GM21423 (cell line): ENCODE measurements at regions not wholly inside any gene's neighbourhood (a gene's known extent, or its start where the extent isn't known, plus 50 kb on each side); places are given as distances from the start of the nearest gene placed in this dataset.

Experiments used
- ATAC-seq: cut with Tn5 transposase; IDR thresholded peaks from one replicate; pipeline ENCODE4 v1.9.1; 2021; ENCODE audit warnings: mild to moderate bottlenecking, moderate library complexity; ENCODE audit not compliant: unreplicated experiment

DNA sequence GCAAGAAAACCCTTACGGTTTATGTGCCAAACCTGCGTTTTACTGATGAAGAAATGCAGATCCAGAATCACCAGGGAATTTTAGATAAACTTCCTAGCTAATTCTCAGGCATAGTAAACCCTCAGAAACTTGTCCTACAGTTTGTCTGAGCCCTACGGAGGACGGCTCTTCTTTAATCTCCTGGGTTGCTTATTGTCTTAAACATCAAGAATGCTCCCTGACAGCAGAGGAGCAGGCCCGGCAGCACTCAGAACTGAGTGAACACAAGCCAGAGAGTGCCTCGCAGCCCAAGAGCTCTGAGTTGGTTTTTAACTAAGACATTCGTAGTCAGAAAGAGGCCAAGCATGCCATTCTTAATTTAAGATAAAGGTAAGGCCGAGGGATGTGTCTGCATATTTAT lies 114.7 kb upstream of the ERCC6L2 start:
- ATAC-seq, result no peak

DNA sequence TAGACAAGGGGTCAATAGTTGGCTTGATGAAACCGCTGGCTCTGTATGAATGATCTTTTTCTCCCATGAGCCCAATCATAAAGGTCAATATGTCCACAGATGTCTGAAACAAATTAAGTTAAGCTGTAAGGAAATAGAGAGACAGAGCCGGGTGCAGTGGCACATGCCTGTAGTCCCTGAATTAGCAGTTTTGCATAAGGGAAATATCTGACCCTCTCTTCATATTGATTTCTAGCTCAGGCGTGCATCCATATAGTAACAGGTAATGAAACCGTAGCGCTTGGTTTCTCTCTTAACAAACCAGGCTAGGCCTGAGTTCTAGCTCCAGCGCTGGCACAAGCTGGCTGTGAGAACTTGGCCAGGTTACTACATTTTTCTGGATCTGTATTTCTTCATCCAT lies 118.1 kb upstream of the ERCC6L2 start:
- ATAC-seq, result no peak

DNA sequence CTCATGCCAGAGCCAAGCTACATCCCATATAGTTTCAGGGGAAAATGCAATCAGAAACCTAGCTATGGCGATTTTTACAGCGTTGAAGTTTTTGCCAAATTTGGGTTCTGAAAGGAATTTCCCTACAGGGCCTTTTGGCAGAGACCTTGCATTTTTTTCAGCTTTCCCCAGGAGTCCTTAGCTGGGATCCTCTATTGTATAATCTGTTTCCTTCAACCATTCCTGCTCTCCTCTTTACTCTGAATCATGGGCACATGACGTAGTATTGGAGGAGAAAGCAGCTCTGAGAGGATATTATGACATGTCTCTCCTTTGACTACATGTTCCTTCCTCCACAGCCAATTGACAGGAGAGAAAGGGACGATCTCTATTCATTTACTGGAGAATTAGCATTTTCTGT lies 118.5 kb upstream of the ERCC6L2 start:
- ATAC-seq, result no peak

DNA sequence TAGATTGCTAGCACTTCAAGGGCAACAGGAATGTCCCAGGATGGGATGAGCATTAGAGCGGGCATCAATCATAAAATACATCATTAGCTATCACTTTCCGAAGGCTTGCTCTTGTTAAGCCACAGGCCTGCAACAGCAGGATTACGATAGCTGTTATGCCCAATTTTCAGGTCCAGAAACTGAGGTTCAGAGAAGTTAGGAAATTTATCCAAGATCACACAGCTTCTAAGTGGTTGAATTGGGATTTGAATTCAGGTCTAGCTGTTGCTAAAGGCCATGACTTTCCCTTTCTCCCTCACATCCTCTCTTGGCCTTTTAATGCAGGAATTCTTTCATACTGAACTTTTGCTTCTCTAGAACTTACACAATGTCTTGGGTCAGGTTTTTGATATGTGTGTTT lies 119.4 kb upstream of the ERCC6L2 start:
- no peak for ATAC-seq

DNA sequence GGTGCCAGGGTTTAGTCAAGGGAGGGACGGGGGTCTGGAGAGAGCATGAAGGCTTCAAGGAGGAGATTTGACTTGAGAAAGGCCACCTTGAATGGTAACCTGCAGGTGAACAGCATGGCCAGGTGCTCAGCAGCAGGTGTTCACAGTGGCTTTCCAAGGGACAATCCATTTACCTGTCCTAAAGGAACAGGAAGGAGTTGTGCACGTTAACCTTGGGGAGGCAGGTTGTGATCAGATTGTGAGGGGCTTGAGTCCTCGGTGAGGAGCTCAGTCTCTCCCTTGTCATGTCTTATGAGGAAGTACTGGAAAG lies 120.1 kb upstream of the ERCC6L2 start:
- ATAC-seq, result no peak

DNA sequence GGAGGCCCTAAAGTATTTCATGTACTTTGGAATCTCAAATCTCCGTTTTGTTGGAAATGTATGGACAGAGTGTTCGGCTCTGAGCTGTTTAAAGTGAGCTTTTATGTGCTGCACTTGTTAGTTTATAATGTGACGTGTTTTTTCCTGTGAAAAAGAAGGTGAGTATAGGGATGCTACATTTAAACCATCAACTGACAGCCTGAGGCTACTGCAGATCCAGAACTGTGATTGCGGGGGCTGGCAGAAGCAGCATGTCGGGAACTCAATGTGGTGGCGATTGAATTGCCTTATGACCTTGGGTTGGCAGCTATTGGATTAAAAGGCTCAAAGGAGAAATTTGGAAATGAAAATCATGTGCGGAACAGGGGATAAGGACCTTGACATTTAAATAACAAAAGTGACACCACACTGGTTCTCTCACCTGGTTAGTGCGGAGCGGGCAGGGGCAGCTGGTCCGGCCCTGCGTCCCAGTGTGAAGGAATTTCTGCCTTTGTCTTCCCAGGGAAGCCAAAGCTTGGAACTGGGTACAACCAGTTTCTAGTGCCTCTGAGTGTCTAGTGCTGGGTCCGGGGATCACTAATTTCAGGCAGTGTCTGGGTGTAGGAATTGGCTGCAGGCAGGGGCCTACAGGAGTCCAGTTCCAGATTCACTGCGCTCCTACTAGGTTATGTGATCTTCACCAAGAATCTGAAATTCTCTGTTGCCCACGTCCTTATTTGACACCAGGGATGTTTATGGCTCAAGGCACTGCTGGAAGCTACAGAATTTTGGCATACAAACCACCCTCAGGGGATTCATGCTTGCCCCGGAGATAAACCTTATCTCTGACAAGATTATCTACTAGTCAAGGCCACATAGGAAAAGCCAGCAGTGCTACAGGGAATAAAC lies 120.7 kb upstream of the ERCC6L2 start:
- ATAC-seq, result no peak

DNA sequence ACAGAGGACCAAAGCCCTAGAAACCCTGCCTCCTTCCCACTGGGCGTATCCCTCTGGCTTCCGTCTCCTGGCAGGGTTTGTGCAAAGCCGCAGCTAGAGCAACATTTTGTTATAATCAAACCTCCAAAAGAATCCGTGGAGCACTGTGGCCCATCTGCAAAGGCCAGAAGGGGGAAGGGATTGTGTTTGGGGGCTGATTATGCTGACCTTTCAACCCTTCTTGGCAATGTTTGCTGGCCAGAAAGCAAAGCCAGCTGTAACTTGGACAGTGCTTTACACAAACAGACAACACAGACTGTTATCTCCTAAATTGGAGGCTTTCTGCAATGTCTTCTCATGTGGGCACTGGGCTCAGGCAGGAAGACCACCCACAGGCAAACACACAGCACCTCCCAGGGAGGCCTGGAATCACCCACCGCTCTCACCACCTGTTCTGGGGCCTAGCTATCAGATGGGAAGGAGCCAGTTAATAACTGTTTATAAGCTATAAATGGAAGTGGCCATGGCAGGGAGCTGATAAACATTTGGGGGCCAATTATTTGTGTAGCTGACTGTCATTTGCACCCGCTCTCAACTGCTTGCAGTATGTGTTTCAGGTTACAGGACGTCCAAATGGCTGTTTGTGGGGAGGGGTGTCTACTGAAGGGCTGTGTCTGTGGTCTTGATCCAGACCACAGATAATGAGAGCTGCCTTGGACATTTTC lies 121.6 kb upstream of the ERCC6L2 start:
- no peak for ATAC-seq

DNA sequence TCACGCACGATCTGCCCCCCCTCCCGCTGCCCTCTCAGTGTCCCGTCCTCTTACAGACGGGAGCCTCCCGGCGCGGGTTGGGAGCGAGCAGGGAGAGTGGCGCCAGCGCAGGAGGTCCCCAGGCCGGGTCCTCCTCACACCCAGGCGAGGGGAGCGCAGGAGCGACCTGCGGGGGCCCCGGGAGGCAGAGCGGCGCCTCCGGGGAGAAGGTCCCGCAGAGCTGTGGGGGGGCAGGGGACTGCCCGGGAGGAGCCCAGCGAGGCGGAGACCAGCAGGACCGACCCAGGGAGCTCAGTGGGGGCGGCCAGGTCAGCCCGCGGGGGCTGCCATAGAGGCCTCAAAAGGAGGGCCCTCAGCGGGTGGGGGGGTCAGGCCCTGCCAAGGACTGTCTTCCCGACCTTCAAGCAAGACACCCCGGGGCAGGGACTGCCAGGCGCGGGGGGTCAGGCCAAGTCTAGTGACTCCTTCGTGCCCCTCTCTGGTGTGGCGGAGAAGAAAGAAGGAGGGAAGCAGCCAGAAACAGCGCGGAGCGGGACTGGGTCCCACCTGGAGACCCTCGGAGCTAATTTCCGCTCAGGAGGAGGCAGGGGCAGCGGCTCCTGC lies 123.3 kb upstream of the ERCC6L2 start:
- no peak for ATAC-seq

DNA sequence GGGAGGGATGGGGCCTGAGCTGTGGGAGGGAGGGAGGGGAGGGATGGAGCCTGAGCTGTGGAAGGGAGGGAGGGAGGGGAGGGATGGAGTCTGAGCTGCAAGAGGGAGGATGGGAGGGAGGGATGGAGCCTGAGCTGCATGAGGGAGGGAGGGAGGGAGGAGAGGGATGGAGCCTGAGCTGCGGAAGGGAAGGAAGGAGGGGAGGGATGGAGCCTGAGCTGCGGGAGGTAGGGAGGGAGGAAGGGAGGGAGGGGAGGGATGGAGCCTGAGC lies 124.0 kb upstream of the ERCC6L2 start:
- no peak for ATAC-seq

DNA sequence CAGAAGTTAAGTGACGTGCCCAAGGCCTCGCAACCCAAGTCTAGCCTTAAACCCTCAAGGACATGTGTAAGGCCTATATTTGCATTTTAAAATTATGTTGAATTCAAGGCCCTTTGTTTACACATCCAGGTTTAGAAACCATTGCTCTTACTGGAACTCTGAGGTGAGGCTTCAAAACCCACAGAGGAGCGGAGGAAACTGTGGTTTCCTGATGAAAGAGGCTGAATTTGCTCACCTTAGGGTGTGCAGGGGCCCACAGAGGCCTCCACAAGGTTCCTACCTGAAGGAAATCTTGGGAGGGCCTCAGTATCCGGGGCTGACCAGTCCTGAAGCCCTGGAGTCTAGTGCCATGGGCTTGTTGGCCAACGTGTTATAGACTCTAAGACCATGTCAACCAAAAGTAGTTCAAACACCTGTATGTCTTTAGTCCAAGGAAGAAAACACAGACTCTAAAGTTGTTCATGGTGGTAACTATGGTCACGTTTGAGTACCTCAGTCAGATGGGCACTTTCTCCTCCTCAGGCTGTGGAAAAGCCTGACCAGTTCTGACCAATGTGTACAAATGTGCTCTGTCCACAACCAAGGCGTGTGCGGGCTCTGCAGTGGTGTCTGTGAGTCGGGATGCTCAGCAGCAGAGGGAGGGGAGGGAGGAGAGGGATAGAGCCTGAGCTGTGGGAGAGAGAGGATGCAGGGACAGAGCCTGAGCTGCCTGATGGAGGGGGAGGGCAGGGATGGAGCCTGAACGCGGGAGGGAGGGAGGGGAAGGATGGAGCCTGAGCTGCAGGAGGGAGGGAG lies 124.6 kb upstream of the ERCC6L2 start:
- ATAC-seq, result no peak

DNA sequence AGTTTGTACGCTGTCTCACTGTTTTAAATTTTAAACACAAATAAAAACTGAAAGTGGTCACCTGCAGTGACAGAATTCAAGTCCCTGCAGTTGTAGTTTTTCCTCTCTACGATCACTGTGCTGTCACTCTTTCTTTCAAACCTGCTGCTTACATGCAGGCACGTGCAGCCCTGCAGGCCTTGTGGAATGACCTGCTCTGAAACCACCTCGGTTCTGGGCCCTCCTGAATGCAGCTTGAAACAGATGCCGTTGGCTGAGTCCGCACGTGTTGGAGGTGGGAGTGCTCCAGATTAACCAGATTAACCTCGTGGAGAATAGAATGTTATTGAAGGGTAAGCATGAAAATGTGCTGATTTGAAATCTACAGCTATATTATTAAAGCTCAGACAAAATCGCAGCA lies 126.0 kb upstream of the ERCC6L2 start:
- ATAC-seq, result no peak

DNA sequence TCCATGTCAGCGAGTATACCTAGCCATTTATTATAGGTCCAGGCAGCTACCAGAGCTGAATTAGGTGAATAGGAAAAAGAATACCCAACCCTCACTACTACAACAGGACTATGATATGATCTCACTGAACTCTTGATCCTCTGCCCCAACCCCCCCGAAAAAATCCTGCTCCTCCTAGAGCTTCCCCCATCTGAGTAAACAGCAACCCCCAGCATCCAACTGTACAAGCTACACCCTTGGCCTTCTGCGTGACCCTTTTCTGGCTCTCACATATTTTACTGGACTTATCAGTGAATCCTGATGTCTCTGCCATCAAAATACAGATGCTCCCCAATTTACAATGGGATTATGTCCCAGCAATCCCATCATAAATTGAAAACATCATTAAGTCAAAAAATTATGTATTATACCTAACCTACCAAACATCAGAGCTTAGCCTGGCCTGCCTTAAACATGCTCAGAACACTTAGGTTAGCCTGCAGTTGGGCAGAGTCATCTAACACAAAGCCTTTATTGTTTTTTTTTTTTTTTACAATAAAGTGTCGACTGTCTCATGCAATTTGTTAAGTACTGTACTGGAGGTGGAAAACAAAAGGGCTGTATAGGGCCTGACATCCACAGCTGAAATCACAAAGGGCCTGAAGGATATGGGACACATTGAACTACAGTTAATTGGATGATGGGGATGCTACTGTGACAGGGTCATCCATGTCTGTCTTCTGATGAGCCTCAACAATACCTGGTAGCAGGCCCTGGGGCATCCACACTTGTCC lies 128.9 kb upstream of the ERCC6L2 start:
- no peak for ATAC-seq

DNA sequence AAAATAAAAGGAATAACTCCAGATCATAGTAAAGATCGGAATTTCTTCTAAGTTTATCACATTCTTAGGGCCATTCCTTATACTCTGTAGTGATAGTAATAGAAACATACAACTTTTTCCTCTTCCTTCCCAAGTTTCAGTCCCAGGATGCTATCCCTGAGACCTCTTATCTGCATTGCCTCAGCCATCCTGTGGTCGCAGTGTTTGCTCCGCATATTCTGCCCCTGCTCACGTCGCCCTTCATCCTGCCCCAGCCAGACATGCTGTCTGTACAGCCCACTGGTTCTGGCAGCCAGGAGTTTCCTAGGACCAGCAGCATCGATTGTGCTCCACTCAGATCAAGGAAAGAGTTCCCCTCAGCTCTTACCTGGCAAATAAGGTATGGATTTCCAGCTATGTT lies 132.7 kb upstream of the ERCC6L2 start:
- ATAC-seq, result no peak

DNA sequence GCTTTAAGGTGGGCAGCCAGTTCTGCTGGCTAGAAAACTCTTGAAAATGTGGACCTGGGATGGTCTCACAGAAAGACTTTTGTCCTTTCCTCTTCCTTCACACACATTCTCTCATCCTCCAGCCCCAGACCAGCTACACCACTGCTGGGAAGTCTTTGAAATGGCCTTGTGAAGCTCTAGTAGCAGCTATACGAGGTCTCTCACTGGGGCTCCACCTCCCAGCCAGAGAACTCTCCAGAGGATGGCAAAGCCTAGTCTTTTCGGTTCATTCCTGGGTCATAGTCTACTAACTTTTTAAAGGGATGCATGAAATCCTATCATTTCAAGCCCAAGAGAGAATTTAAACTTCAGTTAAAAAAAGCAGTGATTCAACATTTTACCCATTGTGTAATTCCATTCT lies 133.9 kb upstream of the ERCC6L2 start:
- ATAC-seq, result no peak

DNA sequence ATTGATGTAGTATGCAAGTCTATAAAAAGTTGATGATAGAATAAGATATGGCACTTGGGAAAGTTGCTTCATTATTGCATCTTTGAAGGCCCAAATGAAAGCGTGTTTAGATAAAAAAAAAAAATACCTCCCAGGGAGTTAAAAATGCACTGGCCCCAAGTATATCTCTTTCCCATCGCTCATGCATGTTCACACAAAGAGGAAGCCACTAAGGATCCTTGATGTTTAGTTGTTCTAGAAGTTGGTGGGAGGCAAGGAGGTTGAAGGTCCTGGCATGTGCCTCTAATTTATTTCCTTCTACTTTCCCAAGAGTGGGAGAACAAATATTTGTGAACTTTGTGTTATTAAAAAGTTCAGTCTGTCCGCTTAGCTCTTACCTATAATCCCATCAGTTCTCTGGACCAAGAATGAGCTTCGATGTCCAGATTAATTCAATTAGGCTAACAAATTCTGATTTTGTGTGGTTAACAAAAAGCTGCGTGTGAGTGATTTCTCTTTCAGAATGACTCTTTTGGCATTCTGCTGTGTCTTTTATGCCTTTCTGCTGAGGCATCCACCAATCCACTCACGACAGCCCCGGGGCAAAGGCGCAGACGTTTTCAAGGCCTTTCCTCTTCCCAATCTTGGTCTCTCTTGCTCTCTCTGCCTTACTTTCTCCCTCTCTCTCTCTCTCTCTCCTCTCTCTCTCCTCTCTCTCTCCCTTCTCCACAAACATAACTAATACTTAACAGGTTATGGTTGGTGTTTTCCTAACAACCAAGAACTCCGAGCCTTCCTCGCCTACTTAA lies 135.1 kb upstream of the ERCC6L2 start:
- no peak for ATAC-seq

DNA sequence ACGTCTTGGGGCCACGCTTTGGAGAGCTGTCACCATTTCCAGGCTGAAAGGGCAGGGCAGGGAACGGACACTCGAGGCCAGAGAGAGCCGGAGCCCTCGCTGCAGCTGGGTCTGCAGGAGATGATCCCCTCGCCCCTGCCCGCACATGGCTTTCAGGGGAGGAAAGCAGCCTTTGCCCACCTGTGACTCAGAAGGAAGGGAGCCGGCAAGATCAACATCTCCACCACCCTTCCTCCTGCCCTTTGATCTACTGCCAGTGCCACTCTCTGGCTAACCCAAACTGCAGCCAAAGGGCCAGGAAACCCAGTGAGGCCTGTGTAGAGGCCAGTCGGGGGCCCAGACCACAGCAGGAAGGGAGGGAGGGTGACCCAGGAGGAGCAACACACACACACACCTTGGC lies 137.1 kb upstream of the ERCC6L2 start:
- no peak for ATAC-seq

DNA sequence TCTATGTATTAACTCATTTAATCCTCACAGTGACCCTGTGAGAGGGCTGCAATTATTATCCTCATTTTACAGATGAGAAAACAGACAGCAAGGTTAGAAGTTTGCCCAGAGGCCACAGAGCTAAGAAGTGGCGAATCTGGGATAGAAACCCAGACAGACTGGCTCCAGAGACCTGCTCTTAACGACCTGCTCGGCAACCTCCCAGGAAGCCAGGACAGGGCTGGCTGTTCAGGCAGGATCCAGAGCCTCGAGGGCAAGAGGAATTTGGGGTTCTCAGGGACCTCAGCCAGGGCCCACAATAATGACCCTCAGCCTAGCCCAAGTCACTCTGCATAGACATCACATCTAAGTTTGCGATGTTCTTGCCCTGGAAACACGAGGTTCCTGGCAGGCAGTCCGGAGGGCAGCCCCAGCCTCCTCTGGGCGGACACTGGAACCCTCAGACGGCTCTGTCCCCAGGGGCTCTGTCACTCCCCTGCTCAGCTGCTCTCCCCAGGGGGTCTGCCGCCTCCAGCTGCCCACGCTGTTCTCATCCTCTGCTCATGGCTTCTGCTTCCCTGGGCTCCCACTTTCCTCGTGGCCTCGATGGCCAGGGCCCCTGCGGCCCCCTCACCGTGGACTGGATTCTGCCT lies 138.5 kb upstream of the ERCC6L2 start:
- ATAC-seq, result no peak

DNA sequence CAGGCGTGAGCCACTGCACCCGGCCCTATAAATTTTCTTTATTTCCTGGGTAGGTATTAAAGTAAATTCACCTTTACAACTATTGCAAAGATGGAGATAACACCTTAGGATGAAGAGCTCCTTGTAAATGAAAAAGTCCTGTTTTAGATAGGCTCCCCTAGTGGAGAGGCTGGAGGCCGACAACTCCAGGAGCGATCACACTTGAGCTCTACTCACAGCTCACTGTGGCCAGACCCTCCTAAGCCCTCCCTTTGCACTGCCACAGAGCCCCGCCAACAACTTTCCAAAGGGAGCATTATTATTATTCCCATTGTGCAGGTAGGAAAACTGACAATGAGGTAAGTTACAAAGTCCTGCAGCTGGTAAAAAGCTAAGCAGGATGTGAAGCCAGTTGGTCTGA lies 139.1 kb upstream of the ERCC6L2 start:
- ATAC-seq, result no peak

DNA sequence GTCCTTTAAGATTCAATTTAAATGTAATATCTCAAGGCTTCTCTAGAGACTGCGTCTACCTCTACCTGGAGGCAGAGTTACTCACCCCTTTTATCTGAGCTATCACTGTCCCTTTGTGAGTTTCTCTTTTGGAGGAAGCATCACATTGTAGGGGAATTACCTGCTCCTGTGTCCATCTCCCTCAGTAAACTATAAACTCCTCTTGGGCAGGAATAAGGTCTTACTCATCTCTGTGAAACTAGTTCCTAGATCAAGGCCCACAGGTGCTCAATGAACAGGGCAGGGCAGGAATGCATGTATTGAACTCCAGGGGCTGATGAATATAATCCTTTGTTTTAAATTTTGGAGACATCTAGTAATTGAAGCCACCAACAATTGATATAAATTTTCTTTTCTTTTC lies 139.8 kb upstream of the ERCC6L2 start:
- ATAC-seq, result no peak
